ENCODE measurements at regions not wholly inside any gene's neighbourhood (a gene's known extent, or its start where the extent isn't known, plus 50 kb on each side); places are given as distances from the start of the nearest gene placed in this dataset.

DNA sequence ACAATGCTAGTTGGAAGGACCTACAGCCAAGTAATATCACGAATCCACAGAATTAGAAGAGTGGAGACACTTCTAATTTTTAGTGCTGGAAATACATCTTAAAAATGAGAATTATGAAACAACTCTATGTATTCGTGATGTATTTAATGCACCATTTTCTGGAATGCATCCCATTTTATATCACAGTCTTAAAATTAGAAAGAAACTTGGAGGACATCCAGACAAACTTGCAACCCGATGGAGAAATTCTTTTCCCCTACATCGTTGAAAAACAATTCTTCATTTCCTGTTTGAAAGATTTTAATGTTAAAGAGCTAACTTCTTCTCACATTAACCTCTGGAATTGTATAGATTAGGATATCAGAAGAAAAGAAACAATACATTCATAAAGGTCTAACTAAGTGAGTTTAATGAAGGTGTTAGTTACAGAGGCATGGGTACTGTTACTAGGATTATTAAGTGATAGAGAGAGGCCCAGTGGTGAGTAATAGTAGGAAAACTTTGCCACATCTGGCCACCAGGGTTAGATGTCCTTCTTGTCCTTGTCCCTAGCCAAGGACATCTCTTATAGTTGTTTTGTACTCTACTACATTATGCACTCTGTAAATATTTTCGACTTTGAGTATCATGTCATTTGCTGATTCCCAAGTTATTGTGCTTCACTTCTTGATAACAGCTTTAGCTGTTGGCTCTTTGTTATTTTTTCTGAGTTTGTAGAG is 502.4 kb upstream of the PTCHD4 start:
- DNase-seq (ENCODE audit: low read depth, low spot score) (no peak), ATAC-seq (no peak), FAIRE-seq (no peak)
- Histone ChIP-seq H3K79me2 (ENCODE audit: control insufficient read depth, insufficient read depth, low read length) (no peaks in the 10 kb centered on the region), H3K27ac (ENCODE audit: control insufficient read depth, insufficient read depth) (no peak overlapping the region), H3K9me3 (replicated peaks; ENCODE audit: control insufficient read depth, insufficient read depth, low read length) (no peaks in the 10 kb centered on the region), H3K9ac (ENCODE audit: control insufficient read depth, insufficient read depth, low read length) (no peak overlapping the region), H3K27me3 (replicated peaks in 1 of 2; ENCODE audit: control insufficient read depth in 2 of 2, insufficient read depth in 2 of 2, low read length in 1 of 2) (no peaks in the 10 kb centered on the region), H3K36me3 (ENCODE audit: control insufficient read depth in 2 of 2, insufficient read depth in 2 of 2, low read length in 1 of 2) (no peaks in the 10 kb centered on the region), H3K4me3 (no peak overlapping the region), H2AFZ (ENCODE audit: control insufficient read depth, low read depth, low read length) (no peak overlapping the region), H4K20me1 (ENCODE audit: control insufficient read depth, insufficient read depth) (no peaks in the 10 kb centered on the region), H3K4me2 (ENCODE audit: control insufficient read depth, insufficient read depth) (no peak overlapping the region), H3K4me1 (ENCODE audit: control insufficient read depth, insufficient read depth, low read length) (no peaks in the 10 kb centered on the region)
- POLR2A ChIA-PET = no interaction called here
- RAD21 ChIA-PET (ENCODE audit: unreplicated experiment) = interaction anchor here (0.7 kb wide), 1 partner anchor 593 kb away, joined by 3 read pairs; no protein-coding TSS in a partner anchor
- BruUV-seq (replicated peaks) = no TSS peak
- intact Hi-C loops (cut with micrococcal nuclease; ENCODE audit: unreplicated experiment) = no loop called here
- CTCF ChIA-PET = no interaction called here
- in situ Hi-C loops (cut with MboI) = no loop called here
- WGBS (ENCODE audit: insufficient coverage, insufficient replicate concordance, low lambda C conversion rate, missing lambda C conversion rate) = 23% methylated on average over 5 of the region's 5 CpGs
- SMC1A ChIA-PET (ENCODE audit: uncharacterized antibody, unreplicated experiment) = no interaction called here
- TF ChIP-seq SIN3A (IDR thresholded peaks at IDR 0.05; ENCODE audit: low read depth, low read length) (no peak), RELA (IDR thresholded peaks at IDR 0.05; ENCODE audit: borderline replicate concordance, partially characterized antibody) (no peak), CEBPZ (IDR thresholded peaks at IDR 0.05; ENCODE audit: low read depth, low read length) (no peak), STAT1 (conservative IDR thresholded peaks at IDR 0.05) (no peak), EZH2 (IDR thresholded peaks at IDR 0.05; ENCODE audit: borderline replicate concordance, control insufficient read depth, low read depth, low read length) (no peak), NKRF (conservative IDR thresholded peaks at IDR 0.05) (no peak), JUNB (IDR thresholded peaks at IDR 0.05) (no peak), E2F8 (IDR thresholded peaks at IDR 0.05; ENCODE audit: low read depth, partially characterized antibody) (no peak), YY1 (IDR thresholded peaks at IDR 0.05; ENCODE audit: low read depth, low read length) (no peak), WRNIP1 (IDR thresholded peaks at IDR 0.05; ENCODE audit: borderline replicate concordance, low read depth, low read length) (no peak), SREBF1 (IDR thresholded peaks at IDR 0.05; ENCODE audit: low read length) (no peak), CHD2 (IDR thresholded peaks at IDR 0.05; ENCODE audit: borderline replicate concordance, low read depth, low read length) (no peak), MEF2B (IDR thresholded peaks at IDR 0.05; ENCODE audit: partially characterized antibody, poor library complexity, severe bottlenecking) (no peak)
- TF ChIP-seq, protein P1, sequence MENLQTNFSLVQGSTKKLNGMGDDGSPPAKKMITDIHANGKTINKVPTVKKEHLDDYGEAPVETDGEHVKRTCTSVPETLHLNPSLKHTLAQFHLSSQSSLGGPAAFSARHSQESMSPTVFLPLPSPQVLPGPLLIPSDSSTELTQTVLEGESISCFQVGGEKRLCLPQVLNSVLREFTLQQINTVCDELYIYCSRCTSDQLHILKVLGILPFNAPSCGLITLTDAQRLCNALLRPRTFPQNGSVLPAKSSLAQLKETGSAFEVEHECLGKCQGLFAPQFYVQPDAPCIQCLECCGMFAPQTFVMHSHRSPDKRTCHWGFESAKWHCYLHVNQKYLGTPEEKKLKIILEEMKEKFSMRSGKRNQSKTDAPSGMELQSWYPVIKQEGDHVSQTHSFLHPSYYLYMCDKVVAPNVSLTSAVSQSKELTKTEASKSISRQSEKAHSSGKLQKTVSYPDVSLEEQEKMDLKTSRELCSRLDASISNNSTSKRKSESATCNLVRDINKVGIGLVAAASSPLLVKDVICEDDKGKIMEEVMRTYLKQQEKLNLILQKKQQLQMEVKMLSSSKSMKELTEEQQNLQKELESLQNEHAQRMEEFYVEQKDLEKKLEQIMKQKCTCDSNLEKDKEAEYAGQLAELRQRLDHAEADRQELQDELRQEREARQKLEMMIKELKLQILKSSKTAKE (IDR thresholded peaks at IDR 0.05; ENCODE audit: low read depth, poor library complexity, severe bottlenecking) = no peak

Measured in GM12878 (cell line).